ENCODE measurements at regions not wholly inside any gene's neighbourhood (a gene's known extent, or its start where the extent isn't known, plus 50 kb on each side); places are given as distances from the start of the nearest gene placed in this dataset.

DNA sequence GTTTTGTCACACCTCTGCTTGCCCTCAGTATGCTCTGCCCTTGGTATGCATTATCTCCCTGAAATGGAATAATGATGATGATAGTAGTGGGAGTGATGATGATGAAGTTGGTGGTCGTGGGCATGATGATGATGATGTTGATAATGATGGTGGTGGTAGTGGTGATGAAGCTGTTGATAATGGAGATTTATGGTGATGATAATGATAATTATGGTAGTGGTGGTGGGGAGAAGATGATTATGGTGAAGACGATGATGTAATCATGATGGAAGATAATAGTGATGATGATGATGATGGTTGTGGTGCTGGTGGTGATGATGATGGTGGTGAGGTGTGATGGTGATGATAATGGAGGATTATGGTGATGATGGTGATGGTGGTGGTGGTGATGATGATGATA is 390.1 kb upstream of the EEF2KMT start:
- no peak for DNase-seq (ENCODE audit: extremely low read depth, low read depth)
- TF ChIP-seq, protein P1, sequence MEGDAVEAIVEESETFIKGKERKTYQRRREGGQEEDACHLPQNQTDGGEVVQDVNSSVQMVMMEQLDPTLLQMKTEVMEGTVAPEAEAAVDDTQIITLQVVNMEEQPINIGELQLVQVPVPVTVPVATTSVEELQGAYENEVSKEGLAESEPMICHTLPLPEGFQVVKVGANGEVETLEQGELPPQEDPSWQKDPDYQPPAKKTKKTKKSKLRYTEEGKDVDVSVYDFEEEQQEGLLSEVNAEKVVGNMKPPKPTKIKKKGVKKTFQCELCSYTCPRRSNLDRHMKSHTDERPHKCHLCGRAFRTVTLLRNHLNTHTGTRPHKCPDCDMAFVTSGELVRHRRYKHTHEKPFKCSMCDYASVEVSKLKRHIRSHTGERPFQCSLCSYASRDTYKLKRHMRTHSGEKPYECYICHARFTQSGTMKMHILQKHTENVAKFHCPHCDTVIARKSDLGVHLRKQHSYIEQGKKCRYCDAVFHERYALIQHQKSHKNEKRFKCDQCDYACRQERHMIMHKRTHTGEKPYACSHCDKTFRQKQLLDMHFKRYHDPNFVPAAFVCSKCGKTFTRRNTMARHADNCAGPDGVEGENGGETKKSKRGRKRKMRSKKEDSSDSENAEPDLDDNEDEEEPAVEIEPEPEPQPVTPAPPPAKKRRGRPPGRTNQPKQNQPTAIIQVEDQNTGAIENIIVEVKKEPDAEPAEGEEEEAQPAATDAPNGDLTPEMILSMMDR (IDR thresholded peaks at IDR 0.05; ENCODE audit: low read depth, low read length): no peak

DNA sequence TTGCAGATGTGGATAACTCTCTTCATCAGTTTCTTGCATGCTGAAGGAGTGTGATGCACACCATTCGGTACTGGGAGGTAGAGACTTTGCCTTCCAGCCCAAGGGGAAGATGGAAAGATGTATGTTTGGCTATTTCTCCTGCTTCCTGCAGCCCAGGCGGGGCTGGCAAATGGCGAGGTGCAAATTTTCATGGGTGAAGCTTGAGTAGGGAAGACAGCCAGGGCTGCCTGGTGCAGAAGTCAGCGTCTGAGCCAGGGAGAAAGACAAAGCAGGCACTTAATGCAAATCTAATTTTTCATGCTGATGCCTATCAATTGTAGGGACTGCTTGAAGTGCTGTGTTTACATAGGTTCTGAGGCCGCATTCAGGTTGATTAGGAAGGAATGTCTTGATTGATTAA is 384.7 kb upstream of the EEF2KMT start:
- TF ChIP-seq, protein P1 (IDR thresholded peaks at IDR 0.05; ENCODE audit: low read depth, low read length): no peak
- no peak for DNase-seq (ENCODE audit: extremely low read depth, low read depth)

DNA sequence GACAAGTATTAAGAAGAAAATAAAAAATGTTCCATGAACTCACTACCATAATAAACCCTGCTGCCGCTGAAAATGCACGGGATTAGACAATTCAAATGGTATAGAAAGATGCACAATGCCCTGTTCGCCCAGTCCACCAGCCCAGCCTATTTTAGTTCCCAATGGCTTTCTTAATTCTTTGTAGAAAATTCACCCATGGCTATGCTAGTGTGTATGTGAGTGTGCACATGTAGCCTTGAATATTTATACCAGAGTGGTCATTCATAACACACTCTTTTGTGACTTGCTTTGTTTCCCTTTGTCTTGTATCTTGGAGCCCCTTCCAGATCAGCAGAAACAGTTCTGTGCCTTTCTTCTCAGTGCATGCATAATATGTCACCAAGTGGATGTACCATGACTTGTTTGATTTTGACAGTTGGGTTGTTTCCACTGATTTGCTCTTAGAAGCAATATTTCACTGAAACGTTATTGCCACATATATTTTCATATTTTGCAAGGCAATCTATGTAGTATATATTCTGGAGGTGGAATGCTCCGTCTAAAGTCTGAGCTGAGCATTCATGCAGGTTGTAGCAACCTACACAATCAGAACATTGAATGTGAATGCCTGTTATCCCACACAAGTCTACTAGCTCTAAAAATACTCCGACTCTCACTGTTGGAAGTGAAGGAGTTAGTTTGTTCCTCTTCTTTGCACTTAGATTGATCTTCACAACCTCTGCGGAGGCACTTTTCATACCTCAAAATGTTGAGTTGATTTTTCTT is 383.0 kb upstream of the EEF2KMT start:
- TF ChIP-seq, protein P1 (IDR thresholded peaks at IDR 0.05; ENCODE audit: low read depth, low read length): no peak
- no peak for DNase-seq (ENCODE audit: extremely low read depth, low read depth)

DNA sequence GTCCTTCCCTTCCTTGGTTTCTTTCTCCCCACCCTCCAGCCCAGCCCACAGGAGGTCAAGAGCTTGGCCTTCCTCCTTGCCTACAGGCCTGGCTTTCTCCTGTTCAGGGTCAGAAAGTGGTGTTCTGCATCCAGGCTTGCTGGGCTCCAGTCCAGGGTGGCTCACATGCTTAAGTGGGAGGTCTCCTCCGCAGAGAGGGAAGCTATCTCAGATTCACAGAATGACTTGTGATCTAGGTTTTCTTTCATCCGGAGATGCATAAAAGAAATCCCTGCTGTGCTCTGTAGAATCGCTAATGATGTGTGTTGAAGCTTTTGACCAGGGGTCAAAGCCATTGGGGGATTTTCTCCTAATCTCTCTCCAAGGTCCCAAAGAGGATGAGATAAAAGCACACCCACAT is 382.3 kb upstream of the EEF2KMT start:
- TF ChIP-seq, protein P1 (IDR thresholded peaks at IDR 0.05; ENCODE audit: low read depth, low read length): no peak
- DNase-seq (ENCODE audit: extremely low read depth, low read depth): no peak

DNA sequence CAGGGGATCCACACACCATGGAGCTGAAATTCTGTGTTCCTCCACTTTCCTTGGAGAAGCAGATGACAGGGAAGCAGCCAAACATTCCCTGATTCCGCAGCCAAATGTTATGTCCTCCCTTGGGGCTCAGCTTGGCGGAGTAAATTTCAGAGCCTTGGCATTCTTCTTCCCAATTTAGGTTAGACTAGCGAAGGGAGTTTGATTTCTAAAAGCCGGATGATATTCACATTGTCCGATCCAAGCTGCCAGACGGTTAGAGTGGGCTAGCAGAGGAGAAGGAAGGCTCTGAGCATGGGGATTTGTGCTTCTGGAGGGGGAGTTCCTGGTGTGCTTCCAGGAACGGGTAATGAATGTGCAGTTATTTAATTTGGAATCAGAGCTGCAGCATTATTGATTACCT is 380.4 kb upstream of the EEF2KMT start:
- no peak for DNase-seq (ENCODE audit: extremely low read depth, low read depth)
- TF ChIP-seq, protein P1 (IDR thresholded peaks at IDR 0.05; ENCODE audit: low read depth, low read length): no peak

DNA sequence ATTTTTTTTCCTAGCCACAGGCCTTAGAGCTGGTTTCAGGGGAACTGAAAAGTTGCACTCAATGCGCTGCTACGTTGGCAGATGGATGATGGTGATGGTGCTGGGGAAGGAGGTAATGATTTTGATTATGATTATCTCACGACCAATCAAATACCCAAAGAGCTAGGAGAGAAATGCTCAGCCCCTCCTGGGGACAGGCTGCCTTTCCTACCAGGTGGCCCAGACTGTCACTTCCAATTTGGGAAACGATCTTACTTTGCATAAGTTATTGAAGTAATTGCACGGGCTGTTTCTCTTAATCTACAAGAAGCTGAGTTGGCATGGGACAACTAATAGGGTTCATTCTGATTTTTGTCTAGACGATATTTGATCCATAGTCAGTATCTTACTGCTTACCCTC is 379.7 kb upstream of the EEF2KMT start:
- TF ChIP-seq, protein P1 (IDR thresholded peaks at IDR 0.05; ENCODE audit: low read depth, low read length): no peak
- no peak for DNase-seq (ENCODE audit: extremely low read depth, low read depth)

DNA sequence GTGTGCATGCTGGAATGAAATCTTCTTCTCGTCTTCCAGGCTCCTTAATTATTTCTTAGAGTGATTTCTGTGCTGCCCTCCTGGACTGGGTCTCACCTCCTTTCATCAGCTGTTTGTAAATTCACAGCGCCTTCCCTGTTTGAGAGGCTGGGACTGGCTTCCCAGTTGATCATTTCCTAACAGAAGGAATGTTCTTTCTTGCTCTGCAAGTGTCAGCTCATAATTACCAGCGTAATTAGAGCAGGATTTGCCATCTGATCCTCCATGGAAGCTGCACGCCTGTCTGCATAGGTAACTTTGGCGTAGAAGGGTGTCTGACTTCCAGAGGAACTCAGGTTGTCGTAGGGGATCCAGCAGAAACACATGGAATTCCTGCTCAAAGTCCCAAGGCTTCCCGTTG is 375.0 kb upstream of the EEF2KMT start:
- TF ChIP-seq, protein P1 (IDR thresholded peaks at IDR 0.05; ENCODE audit: low read depth, low read length): no peak
- no peak for DNase-seq (ENCODE audit: extremely low read depth, low read depth)
